ENCODE measurements at regions not wholly inside any gene's neighbourhood (a gene's known extent, or its start where the extent isn't known, plus 50 kb on each side); places are given as distances from the start of the nearest gene placed in this dataset.

GRCh38 chr6:26165261-26165790, 78.1 kb downstream of the HFE start:
- no peak for TF ChIP-seq EZH2 (IDR thresholded peaks at IDR 0.05; ENCODE audit: borderline replicate concordance, low read depth, low read length, poor library complexity, severe bottlenecking)
- no peak for TF ChIP-seq CTCF (conservative IDR thresholded peaks at IDR 0.05; ENCODE audit: low read depth, low read length)

Data from A673 (cell line).